Fibroblast of skin of abdomen (primary cell): ENCODE measurements at regions not wholly inside any gene's neighbourhood (a gene's known extent, or its start where the extent isn't known, plus 50 kb on each side); places are given as distances from the start of the nearest gene placed in this dataset.
"Not testable (repeated sequence)": the region's sequence is repeated elsewhere in the genome, so short reads cannot be mapped to it uniquely, and the experiment has no call there.

Experiments used
- DNase-seq: peaks from one replicate; pipeline ENCODE4 v3.0.0-alpha.2; 2013

DNA sequence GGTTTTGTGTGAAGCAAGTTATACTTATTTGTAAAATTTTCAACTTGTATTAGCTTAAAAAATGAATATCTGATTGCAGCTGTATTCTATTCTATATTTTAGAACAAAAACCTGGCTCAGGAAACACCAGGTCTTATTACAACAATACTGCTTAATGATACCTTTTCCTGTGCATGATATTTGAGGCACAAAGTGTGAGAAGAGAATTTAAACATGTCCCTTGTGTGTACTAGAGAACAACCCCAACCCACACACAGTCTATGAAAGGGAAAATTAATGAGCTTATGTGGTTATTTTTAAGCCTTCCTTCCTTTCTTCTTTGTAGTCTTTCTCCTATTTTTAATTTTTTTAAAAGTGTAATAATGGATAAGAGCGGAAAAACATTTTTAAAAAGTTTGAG lies 122.6 kb upstream of the MON1B start:
- no peak for DNase-seq

GRCh38 chr16:77069929-77070328 lies 121.1 kb upstream of the MON1B start:
- DNase-seq: no peak

DNA sequence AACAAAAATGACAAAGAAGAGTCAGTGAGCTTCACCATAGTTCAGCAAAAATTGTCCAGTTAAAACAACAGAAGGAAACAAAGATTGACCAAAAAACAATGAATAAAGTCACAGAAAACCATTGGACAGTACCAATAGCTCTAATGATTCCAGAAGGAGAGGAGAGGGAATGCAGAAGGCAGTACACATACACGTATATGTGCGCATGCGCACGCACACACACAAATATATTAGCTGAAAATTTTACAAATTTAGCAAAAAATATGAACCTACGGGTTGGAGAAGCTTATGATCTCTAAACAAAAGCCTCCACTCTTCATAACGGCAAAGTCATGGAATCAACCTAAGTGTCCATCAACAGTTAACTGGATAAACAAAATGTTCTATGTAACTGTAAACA lies 120.3 kb upstream of the MON1B start:
- DNase-seq: no peak

- no peak for DNase-seq
These were observed 114.2 kb upstream of the MON1B start for GRCh38 chr16:77076839-77077238.

GRCh38 chr16:77077256-77077922 lies 113.6 kb upstream of the MON1B start:
- DNase-seq: no peak

DNA sequence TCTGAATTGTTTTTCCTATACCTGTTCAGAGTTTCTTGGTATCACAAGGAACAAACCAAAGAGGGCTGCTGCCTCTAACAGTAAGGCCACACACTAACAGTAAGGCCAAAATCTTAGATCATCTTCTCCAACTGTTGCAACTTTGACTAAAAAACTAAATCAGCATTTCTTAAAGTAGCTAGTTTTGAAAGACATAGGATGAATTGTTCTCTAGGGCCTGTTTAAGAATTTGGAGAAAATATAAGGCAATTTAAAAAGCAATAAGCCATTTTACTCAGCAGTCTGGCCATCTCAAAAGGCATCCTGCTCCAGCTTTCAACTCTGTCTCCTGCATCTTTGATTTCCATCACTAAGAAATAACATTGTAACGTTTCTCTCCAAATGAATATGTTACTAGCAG lies 105.0 kb upstream of the MON1B start:
- DNase-seq: no peak

DNA sequence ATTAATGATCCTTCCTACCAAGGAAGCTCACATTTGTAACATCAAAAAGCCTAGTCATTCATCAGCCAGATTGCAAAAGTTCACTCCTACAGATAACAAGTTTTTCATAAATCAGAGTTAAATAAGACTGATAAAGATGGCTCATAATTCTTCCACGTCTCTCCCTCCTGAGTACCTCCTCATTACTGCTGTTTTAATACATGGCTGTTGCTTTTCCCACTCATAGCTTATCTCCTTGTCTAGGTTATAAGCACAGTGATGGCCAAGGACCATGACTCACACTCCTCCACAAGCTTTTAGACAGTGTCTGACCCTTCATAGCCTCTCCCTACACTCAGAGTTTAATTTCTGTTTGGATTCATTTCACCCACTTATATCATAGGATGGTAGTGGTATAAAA lies 100.9 kb upstream of the MON1B start:
- DNase-seq: no peak

DNA sequence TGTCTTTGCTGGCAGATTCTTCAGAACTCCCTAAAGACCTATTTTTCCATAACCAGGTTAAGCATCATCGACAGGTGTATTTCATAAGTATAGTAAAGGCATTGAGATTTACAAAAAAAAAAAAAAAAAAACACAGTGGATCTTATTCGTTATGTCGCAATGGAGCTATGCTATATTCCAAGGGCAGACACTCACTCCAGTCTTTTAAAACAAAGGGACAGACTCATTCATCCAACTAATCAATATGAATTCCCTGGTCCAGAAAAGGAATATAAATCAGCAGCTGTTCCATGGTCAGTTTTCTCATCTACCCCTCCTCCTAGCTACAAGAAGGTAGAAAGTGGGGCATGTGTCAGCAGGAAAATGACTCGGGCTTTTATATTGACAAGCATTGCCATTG lies 97.7 kb upstream of the MON1B start:
- no peak for DNase-seq

- no peak for DNase-seq
These were observed 97.0 kb upstream of the MON1B start for GRCh38 chr16:77093999-77094398.

GRCh38 chr16:77111056-77111565 lies 79.9 kb upstream of the MON1B start:
- no peak for DNase-seq

GRCh38 chr16:77112746-77113145 lies 78.2 kb upstream of the MON1B start:
- DNase-seq: no peak

DNA sequence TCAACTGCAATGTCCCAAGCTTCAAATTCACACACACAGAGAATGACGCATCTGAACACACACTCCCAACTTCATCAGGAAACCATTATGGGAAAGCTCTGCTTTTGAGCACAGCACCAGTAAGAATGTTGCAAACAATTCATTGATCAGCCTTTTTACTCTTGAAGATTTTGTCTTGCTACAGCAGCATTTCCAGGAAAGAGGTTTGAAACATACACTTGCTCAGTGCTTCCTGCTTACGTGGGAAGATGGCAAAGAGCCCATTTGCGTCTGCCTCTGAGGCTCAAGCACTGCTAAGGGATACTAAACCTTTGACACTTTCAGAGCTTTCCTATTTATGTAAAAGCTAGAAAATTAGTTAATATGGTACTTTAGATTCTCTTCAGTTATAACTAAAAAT lies 77.2 kb upstream of the MON1B start:
- DNase-seq: no peak

GRCh38 chr16:77114361-77114760 lies 76.6 kb upstream of the MON1B start:
- not testable (repeated sequence) for DNase-seq

GRCh38 chr16:77116856-77117255 lies 74.1 kb upstream of the MON1B start:
- DNase-seq: no peak

- DNase-seq: no peak
These were observed 73.3 kb upstream of the MON1B start for GRCh38 chr16:77117707-77118106.

DNA sequence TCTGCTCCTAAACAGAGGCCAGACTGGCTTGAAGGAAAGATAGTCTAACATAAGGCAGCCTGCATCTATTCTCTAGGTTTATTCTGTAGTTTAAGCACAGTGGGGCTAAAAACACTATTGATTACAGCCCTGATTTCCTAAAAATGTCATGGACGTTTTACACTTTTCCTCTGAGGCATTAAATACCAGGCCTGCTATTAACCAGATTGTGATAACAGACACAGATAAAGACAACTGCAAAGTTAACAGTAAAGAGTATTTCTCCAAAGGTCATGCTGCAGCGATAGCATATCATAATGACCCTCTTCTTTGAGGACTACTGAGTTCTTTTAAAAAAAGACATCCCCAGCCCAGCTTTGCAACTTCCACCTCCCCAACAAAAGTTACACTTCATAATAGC lies 59.6 kb upstream of the MON1B start:
- no peak for DNase-seq

DNA sequence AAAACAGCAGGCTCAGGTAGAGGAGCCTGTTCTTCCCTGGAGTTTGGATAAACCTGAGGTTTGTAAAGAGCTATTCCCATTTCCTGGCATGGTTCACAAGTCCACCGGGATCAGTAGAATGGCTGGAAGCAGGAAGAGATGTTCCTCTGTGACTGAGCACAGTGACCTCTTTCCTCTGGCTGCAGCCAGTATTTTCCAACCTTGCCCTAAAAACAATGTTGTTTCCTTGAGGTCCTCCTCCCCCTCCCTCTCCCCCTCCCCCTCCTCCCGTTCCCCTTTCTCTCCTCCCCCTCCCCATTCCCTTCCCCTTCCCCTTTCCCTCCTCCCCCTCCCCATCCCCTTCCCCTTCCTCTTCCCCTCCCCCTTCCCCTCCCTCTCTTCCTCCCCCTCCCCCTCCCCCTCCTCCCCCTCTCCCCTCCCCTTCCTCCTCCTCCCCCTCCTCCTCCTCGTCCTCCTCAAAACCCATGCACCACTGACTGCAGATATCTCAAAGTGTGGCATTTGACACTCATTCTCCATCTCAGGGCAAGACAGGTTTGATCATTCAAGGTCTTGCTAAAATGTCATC lies 58.9 kb upstream of the MON1B start:
- DNase-seq: no peak

GRCh38 chr16:77133706-77134105 lies 57.3 kb upstream of the MON1B start:
- DNase-seq: no peak

DNA sequence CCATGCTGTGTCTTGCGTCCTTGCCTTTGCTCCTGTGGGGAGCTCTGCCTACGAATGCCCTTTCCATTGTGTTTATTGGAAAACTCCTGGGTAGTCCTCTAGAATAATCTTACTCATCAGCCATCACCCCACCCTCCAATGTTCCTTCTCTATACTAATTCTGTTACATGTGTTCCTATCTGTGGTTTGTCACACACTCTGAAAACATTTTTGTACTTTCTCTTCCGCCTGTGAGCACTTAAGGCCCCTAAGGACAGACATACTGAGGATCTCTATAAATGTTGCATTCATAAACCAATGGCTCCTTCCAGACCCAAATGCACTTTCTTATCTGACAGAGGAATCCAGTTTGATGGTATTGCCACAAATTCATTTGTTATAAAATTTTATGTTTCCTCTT lies 53.9 kb upstream of the MON1B start:
- no peak for DNase-seq
